Ovary (tissue), 3 donors: ENCODE measurements at regions not wholly inside any gene's neighbourhood (a gene's known extent, or its start where the extent isn't known, plus 50 kb on each side); places are given as distances from the start of the nearest gene placed in this dataset.

Source experiments
- EP300 ChIP-seq: sonication (generic); formaldehyde crosslinking; IDR thresholded peaks from one replicate; pipeline ENCODE4 v1.6.1; 2017; ENCODE audit warnings: antibody characterized with exemption
- POLR2A ChIP-seq: fragments of 450-650 bp; IDR thresholded peaks from one replicate; pipeline ENCODE4 v1.6.1; 2017; ENCODE audit warnings: antibody characterized with exemption, mild to moderate bottlenecking, moderate library complexity
- TF ChIP-seq, protein P1 (sequence below), 3 donors: fragments of 450-650 bp in 2 of 3; fragments of 200-600 bp in 1 of 3; IDR thresholded peaks; one replicate each; pipeline versions ENCODE4 v1.5.1 to v1.8.0; 2016 to 2022; ENCODE audit warnings: antibody characterized with exemption in 3 of 3, mild to moderate bottlenecking in 1 of 3
- donor health status: DM: no; HTN: no; CAD: no.

DNA sequence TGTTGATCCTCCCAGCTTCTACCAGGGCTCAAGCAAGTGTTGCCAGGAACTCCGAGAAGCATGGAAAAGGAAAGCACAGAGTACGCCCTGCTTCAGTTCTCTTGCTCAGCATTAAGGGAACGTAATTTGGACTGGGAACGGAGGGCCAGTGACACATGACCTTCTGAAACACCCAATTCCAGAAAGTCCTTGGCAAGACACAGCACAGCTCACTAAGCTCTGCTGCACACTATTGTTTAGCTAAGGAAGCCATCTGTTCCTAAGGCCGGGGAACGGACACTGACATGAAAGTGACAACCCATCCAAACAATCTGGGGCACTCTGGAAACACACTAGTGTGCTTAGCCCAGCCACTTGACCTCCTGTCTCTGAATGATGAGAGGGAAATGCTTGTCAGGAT is 56.9 kb upstream of the NXT1 start:
- TF ChIP-seq, protein P1, sequence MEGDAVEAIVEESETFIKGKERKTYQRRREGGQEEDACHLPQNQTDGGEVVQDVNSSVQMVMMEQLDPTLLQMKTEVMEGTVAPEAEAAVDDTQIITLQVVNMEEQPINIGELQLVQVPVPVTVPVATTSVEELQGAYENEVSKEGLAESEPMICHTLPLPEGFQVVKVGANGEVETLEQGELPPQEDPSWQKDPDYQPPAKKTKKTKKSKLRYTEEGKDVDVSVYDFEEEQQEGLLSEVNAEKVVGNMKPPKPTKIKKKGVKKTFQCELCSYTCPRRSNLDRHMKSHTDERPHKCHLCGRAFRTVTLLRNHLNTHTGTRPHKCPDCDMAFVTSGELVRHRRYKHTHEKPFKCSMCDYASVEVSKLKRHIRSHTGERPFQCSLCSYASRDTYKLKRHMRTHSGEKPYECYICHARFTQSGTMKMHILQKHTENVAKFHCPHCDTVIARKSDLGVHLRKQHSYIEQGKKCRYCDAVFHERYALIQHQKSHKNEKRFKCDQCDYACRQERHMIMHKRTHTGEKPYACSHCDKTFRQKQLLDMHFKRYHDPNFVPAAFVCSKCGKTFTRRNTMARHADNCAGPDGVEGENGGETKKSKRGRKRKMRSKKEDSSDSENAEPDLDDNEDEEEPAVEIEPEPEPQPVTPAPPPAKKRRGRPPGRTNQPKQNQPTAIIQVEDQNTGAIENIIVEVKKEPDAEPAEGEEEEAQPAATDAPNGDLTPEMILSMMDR (IDR thresholded peaks at IDR 0.05) = no peak
- TF ChIP-seq POLR2A = no peak
- no peak for TF ChIP-seq EP300
